Large intestine (tissue), 3 donors: ENCODE measurements at regions not wholly inside any gene's neighbourhood (a gene's known extent, or its start where the extent isn't known, plus 50 kb on each side); places are given as distances from the start of the nearest gene placed in this dataset.

ENCODE experiments used
- DNase-seq, 2 donors: peaks; one replicate each; pipeline versions ENCODE4 v3.0.0 to v3.0.0-alpha.2; 2013
- H3K27ac ChIP-seq: one replicate; pipeline ENCODE4 v1.5.1; 2013; ENCODE audit warnings: low read length
- H3K27me3 ChIP-seq: 2 replicates; pipeline ENCODE4 v1.6.1; 2013; ENCODE audit warnings: low read length; ENCODE audit not compliant: control insufficient read depth, insufficient read depth
- H3K36me3 ChIP-seq: 2 replicates; pipeline ENCODE4 v1.6.1; 2013; ENCODE audit warnings: low read length; ENCODE audit not compliant: control insufficient read depth, insufficient read depth
- H3K4me1 ChIP-seq: one replicate; pipeline ENCODE4 v1.6.1; 2013; ENCODE audit warnings: low read length; ENCODE audit not compliant: control insufficient read depth, insufficient read depth
- H3K4me3 ChIP-seq: one replicate; pipeline ENCODE4 v1.5.1; 2013; ENCODE audit warnings: low read length
- H3K9me3 ChIP-seq: one replicate; pipeline ENCODE4 v1.6.1; 2013; ENCODE audit warnings: mild to moderate bottlenecking, low read depth, low read length, moderate library complexity; ENCODE audit not compliant: control insufficient read depth
- WGBS: methylation state at CpG from one replicate; pipeline ENCODE4 v1.1.5; 2013; ENCODE audit warnings: low lambda C conversion rate; ENCODE audit not compliant: insufficient coverage; 5-methylcytosine and 5-hydroxymethylcytosine counted together

DNA sequence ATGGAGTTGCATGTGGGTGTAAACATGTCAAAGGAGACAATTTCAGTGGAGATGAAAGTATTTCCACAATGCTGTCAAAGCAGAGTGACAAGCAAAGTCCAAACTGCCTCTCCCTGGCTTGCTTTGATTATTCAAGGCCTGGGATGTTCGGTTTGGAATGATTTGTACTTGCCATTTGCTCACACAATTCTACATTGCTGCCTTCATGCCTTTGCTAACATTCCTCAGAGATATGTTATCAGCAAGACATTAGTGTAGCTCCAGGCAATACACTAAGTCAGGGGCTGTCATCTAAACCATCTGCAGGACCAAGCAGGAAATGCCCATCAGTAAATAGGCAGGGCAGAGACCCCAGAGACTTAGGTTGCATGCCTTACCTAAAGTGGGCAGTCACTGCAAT lies 79.6 kb upstream of the C1QTNF7 start:
- no peak for DNase-seq
- Histone ChIP-seq H3K27me3 (no peaks in the 10 kb centered on the region), H3K9me3 (no peaks in the 10 kb centered on the region), H3K36me3 (no peaks in the 10 kb centered on the region), H3K4me1 (no peaks in the 10 kb centered on the region), H3K27ac (no peak overlapping the region), H3K4me3 (no peak overlapping the region)
- no CpG with 5 or more reads among the region's 1 CpG for WGBS

DNA sequence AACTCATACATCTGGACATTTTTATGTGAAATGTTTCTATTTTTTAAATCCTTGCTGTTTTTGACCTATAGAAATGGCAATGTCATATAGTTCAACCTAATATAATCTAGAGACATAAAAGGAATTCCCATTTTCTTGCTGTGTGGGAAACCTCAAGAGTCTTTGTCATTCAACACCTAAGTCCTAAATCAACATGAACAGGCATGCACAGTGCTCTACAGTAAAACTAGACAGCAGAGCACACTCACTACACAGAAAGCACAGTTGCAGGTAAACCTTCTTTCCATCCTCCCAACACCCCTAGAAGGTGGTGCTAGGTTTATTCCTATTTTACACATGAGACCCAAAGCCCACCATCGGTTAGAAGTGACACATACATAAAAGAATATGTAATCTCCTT lies 79.1 kb upstream of the C1QTNF7 start:
- no peaks in the 10 kb centered on the region for H3K27me3 ChIP-seq
- H3K36me3 ChIP-seq = no peaks in the 10 kb centered on the region
- no peaks in the 10 kb centered on the region for H3K4me1 ChIP-seq
- H3K27ac ChIP-seq = no peak overlapping the region
- no peak for DNase-seq
- H3K9me3 ChIP-seq = no peaks in the 10 kb centered on the region
- no peak overlapping the region for H3K4me3 ChIP-seq
- no CpG with 5 or more reads among the region's 1 CpG for WGBS

DNA sequence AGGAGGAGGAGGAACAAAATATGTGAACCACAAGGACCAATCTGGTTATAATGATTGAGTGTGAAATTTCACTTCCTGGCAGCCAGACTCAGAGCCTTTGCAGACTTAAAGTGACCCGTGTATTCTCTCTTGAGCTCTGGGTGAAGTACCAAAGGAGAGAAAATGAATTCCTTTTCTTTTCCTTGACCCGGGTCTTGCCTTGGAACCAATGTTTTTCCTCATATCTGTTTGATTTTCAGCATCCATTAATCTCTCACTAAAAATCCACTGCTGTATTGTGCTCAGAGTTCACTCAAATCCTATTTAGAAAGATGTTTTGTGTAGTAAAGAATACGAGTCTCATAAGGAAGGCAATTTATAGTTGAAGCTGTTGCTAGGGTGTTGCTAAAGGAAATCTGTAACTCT lies 78.3 kb upstream of the C1QTNF7 start:
- no peaks in the 10 kb centered on the region for H3K27me3 ChIP-seq
- DNase-seq = no peak
- no peak overlapping the region for H3K4me3 ChIP-seq
- H3K27ac ChIP-seq = no peak overlapping the region
- no peaks in the 10 kb centered on the region for H3K9me3 ChIP-seq
- no peaks in the 10 kb centered on the region for H3K4me1 ChIP-seq
- WGBS = 35% methylated on average over 2 of the region's 3 CpGs
- H3K36me3 ChIP-seq = no peaks in the 10 kb centered on the region

DNA sequence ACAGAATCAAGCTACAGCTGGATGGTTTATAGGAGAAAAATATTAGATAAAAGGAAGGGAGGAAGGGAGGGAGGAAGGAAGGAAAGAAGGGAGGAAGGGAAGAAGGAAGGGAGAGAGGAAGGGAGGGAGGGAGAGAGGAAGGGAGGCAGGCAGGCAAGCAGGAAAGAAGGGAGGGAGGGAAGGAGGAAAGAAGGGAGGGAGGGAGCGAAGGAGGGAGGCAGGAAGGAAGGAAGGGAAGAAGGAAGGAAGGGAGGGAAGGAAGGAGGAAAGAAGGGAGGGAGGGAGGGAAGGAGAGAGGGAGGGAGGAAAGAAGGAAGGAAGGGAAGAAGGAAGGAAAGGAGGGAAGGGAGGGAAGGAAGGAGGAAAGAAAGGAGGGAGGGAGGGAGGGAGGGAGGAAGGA lies 77.9 kb upstream of the C1QTNF7 start:
- no peak overlapping the region for H3K4me3 ChIP-seq
- no peaks in the 10 kb centered on the region for H3K4me1 ChIP-seq
- no peaks in the 10 kb centered on the region for H3K9me3 ChIP-seq
- 91% methylated on average over 1 of the region's 1 CpG for WGBS
- no peaks in the 10 kb centered on the region for H3K36me3 ChIP-seq
- no peak overlapping the region for H3K27ac ChIP-seq
- no peak for DNase-seq
- H3K27me3 ChIP-seq = no peaks in the 10 kb centered on the region

DNA sequence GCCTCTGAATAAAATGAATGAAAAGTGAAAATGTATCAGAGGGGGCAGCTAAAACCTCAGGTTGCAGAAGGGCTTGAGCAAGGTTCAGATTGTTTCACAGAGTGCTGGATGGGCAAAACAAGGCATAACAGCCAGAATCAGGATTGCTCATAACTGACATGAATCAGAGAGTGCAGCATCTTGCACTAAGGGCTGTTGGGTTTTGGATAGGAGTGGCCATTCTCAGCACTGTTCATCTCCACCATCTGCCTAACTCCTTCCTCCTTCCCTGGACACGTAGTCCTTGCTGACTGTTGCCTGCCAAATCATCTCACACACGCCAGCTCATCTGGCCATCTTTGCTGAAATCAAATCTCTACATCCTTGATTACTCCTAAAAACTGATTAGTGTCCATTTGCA lies 75.3 kb upstream of the C1QTNF7 start:
- Histone ChIP-seq H3K36me3 (no peaks in the 10 kb centered on the region), H3K27me3 (no peaks in the 10 kb centered on the region), H3K4me3 (no peak overlapping the region), H3K4me1 (no peaks in the 10 kb centered on the region), H3K9me3 (no peaks in the 10 kb centered on the region), H3K27ac (no peak overlapping the region)
- WGBS = no CpG with 5 or more reads among the region's 2 CpGs
- DNase-seq = no peak

DNA sequence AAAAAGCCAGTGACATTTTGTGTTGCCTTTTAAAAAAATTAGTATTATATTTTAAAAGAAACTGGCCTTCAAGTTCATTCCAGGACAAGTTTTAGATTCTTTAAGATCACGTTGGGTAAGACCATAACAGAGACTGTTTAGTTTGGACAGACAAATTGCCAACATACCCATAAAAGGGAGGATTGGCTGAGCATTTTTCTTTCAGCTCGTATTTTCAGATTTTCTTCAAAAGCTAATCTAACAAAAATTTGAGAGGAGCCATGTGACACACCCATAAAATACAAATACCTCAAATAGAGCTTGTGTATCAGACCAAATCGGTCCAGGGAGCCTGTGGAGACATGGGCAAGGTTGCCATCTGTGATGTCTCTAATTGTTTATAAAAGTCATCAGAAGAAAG lies 74.6 kb upstream of the C1QTNF7 start:
- Histone ChIP-seq H3K4me3 (no peak overlapping the region), H3K4me1 (no peaks in the 10 kb centered on the region), H3K9me3 (no peaks in the 10 kb centered on the region), H3K27me3 (no peaks in the 10 kb centered on the region), H3K27ac (no peak overlapping the region), H3K36me3 (no peaks in the 10 kb centered on the region)
- 40% methylated on average over 1 of the region's 3 CpGs for WGBS
- no peak for DNase-seq

DNA sequence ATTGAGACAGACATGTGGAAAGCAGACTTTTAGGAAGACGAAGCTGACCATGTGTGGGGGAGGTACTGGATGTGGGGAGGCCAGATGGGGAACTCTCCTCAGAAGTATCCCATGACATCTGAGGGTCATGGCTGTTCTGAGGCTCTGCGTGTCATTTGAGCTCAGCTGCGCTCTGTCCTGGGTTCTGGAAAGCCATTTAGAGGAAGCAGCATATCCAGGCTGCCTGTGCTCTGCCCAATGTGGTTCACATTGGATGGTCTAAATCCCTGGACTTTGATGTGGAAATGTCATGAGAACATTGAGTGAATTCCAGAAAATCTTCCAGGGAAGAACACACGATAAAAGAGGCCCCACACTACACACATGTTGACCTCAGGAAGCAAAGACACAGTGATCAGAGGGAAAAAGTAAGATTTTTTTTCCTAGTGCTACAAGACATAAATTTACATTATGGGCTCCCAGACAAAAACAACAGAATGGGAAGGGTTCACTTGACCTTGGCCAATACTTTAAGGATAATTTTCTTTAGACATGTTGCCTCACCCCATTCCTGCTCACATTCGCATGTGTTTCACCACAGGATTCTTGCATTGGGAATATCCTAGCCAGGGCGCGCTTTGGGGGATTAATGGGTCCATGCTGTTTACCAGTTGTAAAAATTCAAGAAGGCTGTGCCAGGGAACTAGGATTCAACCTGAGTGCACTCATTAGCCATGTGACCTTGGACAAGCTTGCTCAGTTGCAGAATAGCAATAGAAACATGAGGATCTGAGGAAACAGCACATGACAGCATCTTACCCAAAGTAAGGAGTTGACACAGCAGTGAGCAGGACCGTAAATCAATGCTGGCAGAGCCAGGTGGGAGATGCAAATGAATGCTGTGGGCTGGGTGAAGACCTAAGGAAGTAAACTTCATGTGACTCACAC lies 73.2 kb upstream of the C1QTNF7 start:
- no peaks in the 10 kb centered on the region for H3K27me3 ChIP-seq
- no peaks in the 10 kb centered on the region for H3K4me1 ChIP-seq
- no peaks in the 10 kb centered on the region for H3K9me3 ChIP-seq
- no peaks in the 10 kb centered on the region for H3K36me3 ChIP-seq
- no peak for DNase-seq
- no CpG with 5 or more reads among the region's 8 CpGs for WGBS
- no peak overlapping the region for H3K27ac ChIP-seq
- H3K4me3 ChIP-seq = no peak overlapping the region

DNA sequence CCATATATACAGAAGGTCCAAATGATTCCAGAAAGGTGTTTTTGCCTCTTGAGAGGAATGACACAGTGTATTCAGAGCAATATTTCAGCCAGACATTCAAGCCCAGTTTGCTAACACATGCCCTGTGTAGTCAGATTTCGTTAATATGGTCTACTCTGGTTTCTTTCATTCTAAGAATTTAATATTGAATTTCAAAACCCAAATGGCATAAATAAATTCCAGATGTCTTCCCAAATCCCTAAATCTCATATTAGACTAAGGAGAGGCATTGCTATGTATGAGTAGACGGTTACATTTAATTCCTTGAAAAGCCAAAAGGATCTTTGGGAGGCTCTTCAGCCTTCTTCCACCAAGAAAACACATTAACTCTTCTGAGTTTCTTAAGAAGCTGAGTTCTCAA lies 66.3 kb upstream of the C1QTNF7 start:
- Histone ChIP-seq H3K9me3 (no peaks in the 10 kb centered on the region), H3K4me1 (no peaks in the 10 kb centered on the region), H3K27me3 (no peaks in the 10 kb centered on the region), H3K36me3 (no peaks in the 10 kb centered on the region), H3K4me3 (no peak overlapping the region), H3K27ac (no peak overlapping the region)
- WGBS = no CpG with 5 or more reads among the region's 2 CpGs
- DNase-seq = no peak

DNA sequence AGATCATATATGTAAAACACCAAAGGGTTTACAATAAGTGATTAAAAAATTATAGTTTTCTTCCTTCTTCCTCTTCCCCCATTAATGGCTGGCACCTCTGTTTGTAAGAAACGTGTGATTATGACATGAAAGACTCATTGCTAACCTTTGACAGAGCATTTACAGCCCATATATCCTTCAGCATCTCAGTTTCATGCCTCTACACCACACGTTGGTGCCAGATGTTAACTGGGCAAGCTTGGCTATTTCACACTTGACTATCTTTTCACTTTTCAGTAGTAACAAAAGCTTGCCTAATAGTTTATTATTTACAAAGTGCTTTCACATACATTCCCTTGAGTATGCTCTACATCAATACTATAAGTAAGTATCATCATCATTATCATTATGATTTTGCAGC lies 65.3 kb upstream of the C1QTNF7 start:
- 63% methylated on average over 1 of the region's 2 CpGs for WGBS
- no peak for DNase-seq
- Histone ChIP-seq H3K27me3 (no peaks in the 10 kb centered on the region), H3K27ac (no peak overlapping the region), H3K4me3 (no peak overlapping the region), H3K4me1 (no peaks in the 10 kb centered on the region), H3K36me3 (no peaks in the 10 kb centered on the region), H3K9me3 (no peaks in the 10 kb centered on the region)

DNA sequence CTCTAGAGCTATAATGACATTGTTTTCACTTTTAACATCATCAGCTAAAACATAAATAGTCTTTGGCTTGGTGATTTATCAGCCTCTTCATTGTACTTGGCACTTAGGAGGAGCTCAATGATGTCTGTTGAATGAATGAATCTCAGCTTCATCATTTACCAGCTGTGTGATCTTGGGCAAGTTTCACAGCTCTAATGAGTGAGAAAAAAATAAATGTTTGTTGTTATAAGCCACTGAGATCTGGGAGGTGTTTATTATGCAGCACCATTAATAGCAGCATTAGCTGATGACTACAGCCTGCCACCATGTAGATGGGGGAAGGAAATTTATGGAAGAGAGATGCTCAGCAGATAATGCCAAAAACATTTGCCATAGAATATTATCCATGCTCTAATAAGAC lies 63.6 kb upstream of the C1QTNF7 start:
- no peaks in the 10 kb centered on the region for H3K4me1 ChIP-seq
- H3K9me3 ChIP-seq = no peaks in the 10 kb centered on the region
- H3K4me3 ChIP-seq = no peak overlapping the region
- H3K36me3 ChIP-seq = no peaks in the 10 kb centered on the region
- no peak overlapping the region for H3K27ac ChIP-seq
- H3K27me3 ChIP-seq = no peaks in the 10 kb centered on the region
- DNase-seq = no peak

DNA sequence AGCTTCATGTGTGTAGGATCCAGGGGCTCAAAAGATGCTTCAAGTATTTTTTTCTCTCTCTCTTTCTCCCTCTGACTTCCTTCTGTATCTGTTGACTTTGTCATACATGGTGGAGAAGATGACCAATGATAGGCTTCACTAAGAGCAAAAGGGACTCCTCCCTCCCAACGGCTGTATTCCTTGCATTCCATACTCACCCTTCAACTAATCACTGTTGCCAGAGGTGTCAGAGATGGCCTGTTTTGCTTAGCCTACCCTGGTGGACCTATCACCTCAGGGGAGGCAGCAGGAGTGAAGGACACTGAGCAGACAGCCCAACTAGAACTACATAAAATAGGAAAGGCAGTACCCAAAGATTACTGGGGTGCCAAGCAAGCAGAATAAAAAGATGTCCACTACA lies 62.2 kb upstream of the C1QTNF7 start:
- Histone ChIP-seq H3K9me3 (no peaks in the 10 kb centered on the region), H3K27ac (no peak overlapping the region), H3K36me3 (no peaks in the 10 kb centered on the region), H3K4me3 (no peak overlapping the region), H3K4me1 (no peaks in the 10 kb centered on the region), H3K27me3 (no peaks in the 10 kb centered on the region)
- WGBS = no CpG with 5 or more reads among the region's 1 CpG
- DNase-seq = no peak
